HG03135 (cell line): ENCODE measurements at regions not wholly inside any gene's neighbourhood (a gene's known extent, or its start where the extent isn't known, plus 50 kb on each side); places are given as distances from the start of the nearest gene placed in this dataset.

Experiments
- ATAC-seq: cut with Tn5 transposase; IDR thresholded peaks from one replicate; pipeline ENCODE4 v1.9.1; 2021; ENCODE audit warnings: mild to moderate bottlenecking, moderate library complexity; ENCODE audit not compliant: unreplicated experiment

- no peak for ATAC-seq
These were observed 127.8 kb downstream of the PTGER3 start for GRCh38 chr1:70919706-70920323.
